WERI-Rb-1 (cell line): ENCODE measurements at regions not wholly inside any gene's neighbourhood (a gene's known extent, or its start where the extent isn't known, plus 50 kb on each side); places are given as distances from the start of the nearest gene placed in this dataset.

Source experiments
- DNase-seq: peaks from one replicate; pipeline ENCODE4 v3.0.0-alpha.2; 2020
- H3K27ac ChIP-seq: fragments of 250-450 bp; sonication (Bioruptor Pico); 2 replicates; pipeline ENCODE4 v1.5.1; 2020; ENCODE audit warnings: mild to moderate bottlenecking, moderate library complexity
- H3K27me3 ChIP-seq: fragments of 250-450 bp; sonication (Bioruptor Pico); 2 replicates; pipeline ENCODE4 v1.5.1; 2021; ENCODE audit warnings: mild to moderate bottlenecking, low read depth, moderate library complexity; ENCODE audit not compliant: insufficient read depth, severe bottlenecking
- H3K36me3 ChIP-seq: fragments of 250-450 bp; sonication (Bioruptor Pico); 2 replicates; pipeline ENCODE4 v1.5.1; 2020; ENCODE audit warnings: mild to moderate bottlenecking, moderate library complexity
- H3K4me3 ChIP-seq: 2 replicates; pipeline ENCODE4 v1.5.1; 2011; ENCODE audit warnings: low read depth, mild to moderate bottlenecking, control low read depth, low read length
- H3K9me3 ChIP-seq: fragments of 250-450 bp; sonication (Bioruptor Pico); 2 replicates; pipeline ENCODE4 v1.5.1; 2021; ENCODE audit warnings: mild to moderate bottlenecking, moderate library complexity; ENCODE audit not compliant: severe bottlenecking
- TF ChIP-seq, protein P1 (sequence below): IDR thresholded peaks from 2 replicates; pipeline ENCODE4 v1.5.1; 2011; ENCODE audit warnings: low read depth, mild to moderate bottlenecking, control low read depth, inconsistent platforms, low read length

GRCh38 chr17:13977837-13978236, 91.5 kb upstream of the COX10 start:
- H3K27ac ChIP-seq = no peak overlapping the region
- H3K9me3 ChIP-seq = no peaks in the 10 kb centered on the region
- no peaks in the 10 kb centered on the region; the same call in 1 of the 2 replicates for H3K36me3 ChIP-seq
- TF ChIP-seq, protein P1, sequence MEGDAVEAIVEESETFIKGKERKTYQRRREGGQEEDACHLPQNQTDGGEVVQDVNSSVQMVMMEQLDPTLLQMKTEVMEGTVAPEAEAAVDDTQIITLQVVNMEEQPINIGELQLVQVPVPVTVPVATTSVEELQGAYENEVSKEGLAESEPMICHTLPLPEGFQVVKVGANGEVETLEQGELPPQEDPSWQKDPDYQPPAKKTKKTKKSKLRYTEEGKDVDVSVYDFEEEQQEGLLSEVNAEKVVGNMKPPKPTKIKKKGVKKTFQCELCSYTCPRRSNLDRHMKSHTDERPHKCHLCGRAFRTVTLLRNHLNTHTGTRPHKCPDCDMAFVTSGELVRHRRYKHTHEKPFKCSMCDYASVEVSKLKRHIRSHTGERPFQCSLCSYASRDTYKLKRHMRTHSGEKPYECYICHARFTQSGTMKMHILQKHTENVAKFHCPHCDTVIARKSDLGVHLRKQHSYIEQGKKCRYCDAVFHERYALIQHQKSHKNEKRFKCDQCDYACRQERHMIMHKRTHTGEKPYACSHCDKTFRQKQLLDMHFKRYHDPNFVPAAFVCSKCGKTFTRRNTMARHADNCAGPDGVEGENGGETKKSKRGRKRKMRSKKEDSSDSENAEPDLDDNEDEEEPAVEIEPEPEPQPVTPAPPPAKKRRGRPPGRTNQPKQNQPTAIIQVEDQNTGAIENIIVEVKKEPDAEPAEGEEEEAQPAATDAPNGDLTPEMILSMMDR = no peak
- DNase-seq = no peak
- no peak overlapping the region for H3K4me3 ChIP-seq
- no peaks in the 10 kb centered on the region for H3K27me3 ChIP-seq

DNA sequence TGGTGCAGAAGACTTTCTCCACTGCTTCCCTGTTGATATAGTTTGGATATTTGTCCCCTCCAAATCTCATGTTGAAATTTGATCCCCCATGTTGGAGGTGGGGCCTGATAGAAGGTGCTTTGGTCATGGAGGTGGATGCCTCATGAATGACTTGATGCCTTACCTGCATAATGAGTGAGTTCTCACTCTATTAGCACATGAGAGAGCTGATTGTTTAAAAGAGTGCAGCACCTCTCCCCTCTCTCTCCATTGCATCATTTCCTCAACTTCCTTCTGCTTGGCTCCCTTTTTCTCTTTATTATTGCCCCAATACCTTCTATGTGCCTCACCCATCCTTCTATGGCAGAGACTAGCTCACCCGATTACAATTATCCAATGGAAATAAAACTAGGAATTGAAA, 90.8 kb upstream of the COX10 start:
- Histone ChIP-seq H3K27me3 (no peaks in the 10 kb centered on the region), H3K9me3 (no peaks in the 10 kb centered on the region), H3K36me3 (no peaks in the 10 kb centered on the region; the same call in 1 of the 2 replicates), H3K4me3 (no peak overlapping the region), H3K27ac (no peak overlapping the region)
- no peak for DNase-seq
- TF ChIP-seq, protein P1 = no peak

GRCh38 chr17:13981881-13982280, 87.4 kb upstream of the COX10 start:
- H3K27me3 ChIP-seq = no peaks in the 10 kb centered on the region
- no peaks in the 10 kb centered on the region for H3K9me3 ChIP-seq
- no peaks in the 10 kb centered on the region; the same call in 1 of the 2 replicates for H3K36me3 ChIP-seq
- no peak for DNase-seq
- TF ChIP-seq, protein P1 = no peak
- H3K4me3 ChIP-seq = no peak overlapping the region
- H3K27ac ChIP-seq = no peak overlapping the region

DNA sequence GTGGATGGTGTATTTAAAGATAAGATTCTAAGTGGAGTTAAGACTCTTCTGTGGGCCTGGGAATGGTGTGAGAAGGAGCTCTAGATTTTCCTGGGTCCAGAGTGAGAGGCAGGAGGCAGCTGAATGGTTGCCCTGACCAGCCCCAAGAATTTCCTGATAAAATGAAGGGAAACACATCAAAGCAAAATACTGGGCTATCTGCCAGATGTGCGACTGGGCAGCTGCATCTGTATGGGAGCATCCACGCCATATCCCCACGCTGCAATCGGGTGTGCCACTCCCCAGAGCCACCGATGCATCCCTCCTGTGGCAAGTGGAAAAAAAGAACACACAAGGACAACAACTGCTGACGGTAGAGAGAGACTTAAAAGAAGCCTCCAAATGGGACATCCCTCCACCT, 84.3 kb upstream of the COX10 start:
- H3K27me3 ChIP-seq = no peaks in the 10 kb centered on the region
- no peak for DNase-seq
- no peak overlapping the region for H3K27ac ChIP-seq
- TF ChIP-seq, protein P1 = no peak
- no peaks in the 10 kb centered on the region for H3K9me3 ChIP-seq
- H3K36me3 ChIP-seq = no peaks in the 10 kb centered on the region; the same call in 1 of the 2 replicates
- no peak overlapping the region for H3K4me3 ChIP-seq

DNA sequence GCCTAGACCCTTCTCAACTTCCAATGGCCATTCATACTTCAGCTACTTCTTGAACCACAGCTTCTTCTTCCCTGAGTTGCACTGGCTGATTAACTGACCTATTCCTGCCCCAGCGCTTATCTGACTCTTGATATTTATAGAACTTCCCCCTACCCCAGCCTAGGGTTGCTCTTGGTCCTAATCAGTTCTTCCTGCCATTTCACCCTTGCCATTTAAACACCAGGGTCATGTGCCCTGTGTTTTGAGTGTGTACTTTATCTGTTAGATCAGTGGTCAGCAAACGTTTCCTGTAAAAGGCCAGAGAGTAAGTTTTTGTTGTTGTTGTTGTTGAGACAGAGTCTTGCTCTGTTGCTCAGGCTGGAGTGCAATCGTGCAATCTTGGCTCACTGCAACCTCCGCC, 82.4 kb upstream of the COX10 start:
- TF ChIP-seq, protein P1 = no peak
- H3K27ac ChIP-seq = no peak overlapping the region
- no peaks in the 10 kb centered on the region for H3K27me3 ChIP-seq
- H3K9me3 ChIP-seq = no peaks in the 10 kb centered on the region
- DNase-seq = no peak
- no peaks in the 10 kb centered on the region; the same call in 1 of the 2 replicates for H3K36me3 ChIP-seq
- no peak overlapping the region for H3K4me3 ChIP-seq

GRCh38 chr17:13989138-13989537, 80.2 kb upstream of the COX10 start:
- H3K9me3 ChIP-seq = no peaks in the 10 kb centered on the region
- TF ChIP-seq, protein P1 = no peak
- no peak for DNase-seq
- H3K4me3 ChIP-seq = no peak overlapping the region
- H3K27me3 ChIP-seq = no peaks in the 10 kb centered on the region
- no peaks in the 10 kb centered on the region for H3K36me3 ChIP-seq
- no peak overlapping the region for H3K27ac ChIP-seq
